ENCODE measurements at regions not wholly inside any gene's neighbourhood (a gene's known extent, or its start where the extent isn't known, plus 50 kb on each side); places are given as distances from the start of the nearest gene placed in this dataset.

GRCh38 chr10:53269482-53269881 lies 496.9 kb upstream of the MBL2 start:
- no peak overlapping the region for H3K27ac ChIP-seq (ENCODE audit: low read length in 2 of 2)
- Mint-ChIP-seq H3K4me1 (no peaks in the 10 kb centered on the region), H3K9me3 (ENCODE audit: insufficient read depth) (peaks cover 2% of the 10 kb centered on the region), H3K27ac (no peak overlapping the region), H3K27me3 (no peaks in the 10 kb centered on the region), H3K4me3 (no peak overlapping the region)
- H4K20me1 ChIP-seq (ENCODE audit: control insufficient read depth, insufficient read depth, low read length, poor library complexity, severe bottlenecking): no peaks in the 10 kb centered on the region
- no peaks in the 10 kb centered on the region for H3K27me3 ChIP-seq (replicated peaks in 1 of 4; ENCODE audit: control extremely low read depth in 1 of 4, control insufficient read depth in 3 of 4, insufficient read depth in 4 of 4, low read length in 3 of 4)
- WGBS (ENCODE audit: insufficient coverage): no CpG with 5 or more reads among the region's 2 CpGs
- no peak overlapping the region for H3K4me2 ChIP-seq (replicated peaks; ENCODE audit: low read depth, low read length, poor library complexity, severe bottlenecking)
- no peak for DNase-seq
- intact Hi-C loops (cut with micrococcal nuclease): no loop called here
- H3K4me1 ChIP-seq (ENCODE audit: control insufficient read depth in 2 of 2, insufficient read depth in 2 of 2, low read length in 2 of 2): no peaks in the 10 kb centered on the region
- no peak for TF ChIP-seq CTCF (IDR thresholded peaks at IDR 0.05)
- no peak for TF ChIP-seq EZH2 (IDR thresholded peaks at IDR 0.05; ENCODE audit: borderline replicate concordance, insufficient read depth, low read depth, low read length, poor library complexity, severe bottlenecking)
- no peak overlapping the region for H3K9ac ChIP-seq (ENCODE audit: low read length)
- H2AFZ ChIP-seq (ENCODE audit: insufficient read depth, low read depth, low read length, poor library complexity, severe bottlenecking): no peak overlapping the region
- no peaks in the 10 kb centered on the region for H3K36me3 ChIP-seq (replicated peaks in 1 of 2; ENCODE audit: control extremely low read depth in 1 of 2, control insufficient read depth in 1 of 2, extremely low read depth in 1 of 2, insufficient read depth in 2 of 2, low read length in 1 of 2)
- H3K79me2 ChIP-seq (ENCODE audit: control insufficient read depth, insufficient read depth, low read length): no peaks in the 10 kb centered on the region
- ATAC-seq (ENCODE audit: low read depth): no peak
- POLR2A ChIA-PET: no interaction called here
- no peak overlapping the region for H3K4me3 ChIP-seq (ENCODE audit: control extremely low read depth in 1 of 5, extremely low read depth in 1 of 5, insufficient read depth in 1 of 5, low read depth in 2 of 5, low read length in 4 of 5)
- peaks cover 0 to 2% (median 0%) of the 10 kb centered on the region in 3 donors for H3K9me3 ChIP-seq (ENCODE audit: control extremely low read depth in 1 of 3, control insufficient read depth in 2 of 3, insufficient read depth in 1 of 3, low read length in 2 of 3)
- CTCF ChIA-PET: no interaction called here

- ChIA-PET CTCF (no interaction called here), POLR2A (no interaction called here)
- no peaks in the 10 kb centered on the region for H3K27me3 ChIP-seq (replicated peaks in 1 of 4; ENCODE audit: control extremely low read depth in 1 of 4, control insufficient read depth in 3 of 4, insufficient read depth in 4 of 4, low read length in 3 of 4)
- no peaks in the 10 kb centered on the region for H3K79me2 ChIP-seq (ENCODE audit: control insufficient read depth, insufficient read depth, low read length)
- H3K9ac ChIP-seq (ENCODE audit: low read length): no peak overlapping the region
- Mint-ChIP-seq H3K27ac (no peak overlapping the region), H3K9me3 (ENCODE audit: insufficient read depth) (peaks cover 5% of the 10 kb centered on the region), H3K27me3 (no peaks in the 10 kb centered on the region), H3K4me1 (no peaks in the 10 kb centered on the region), H3K4me3 (no peak overlapping the region)
- H2AFZ ChIP-seq (ENCODE audit: insufficient read depth, low read depth, low read length, poor library complexity, severe bottlenecking): no peak overlapping the region
- H3K4me1 ChIP-seq (ENCODE audit: control insufficient read depth in 2 of 2, insufficient read depth in 2 of 2, low read length in 2 of 2): no peaks in the 10 kb centered on the region
- no peak overlapping the region for H3K4me2 ChIP-seq (replicated peaks; ENCODE audit: low read depth, low read length, poor library complexity, severe bottlenecking)
- peaks cover 0 to 3% (median 0%) of the 10 kb centered on the region in 3 donors for H3K9me3 ChIP-seq (ENCODE audit: control extremely low read depth in 1 of 3, control insufficient read depth in 2 of 3, insufficient read depth in 1 of 3, low read length in 2 of 3)
- H3K36me3 ChIP-seq (replicated peaks in 1 of 2; ENCODE audit: control extremely low read depth in 1 of 2, control insufficient read depth in 1 of 2, extremely low read depth in 1 of 2, insufficient read depth in 2 of 2, low read length in 1 of 2): no peaks in the 10 kb centered on the region
- no CpG with 5 or more reads among the region's 1 CpG for WGBS (ENCODE audit: insufficient coverage)
- no peaks in the 10 kb centered on the region for H4K20me1 ChIP-seq (ENCODE audit: control insufficient read depth, insufficient read depth, low read length, poor library complexity, severe bottlenecking)
- ATAC-seq (ENCODE audit: low read depth) (no peak), DNase-seq (no peak)
- intact Hi-C loops (cut with micrococcal nuclease): no loop called here
- no peak overlapping the region for H3K4me3 ChIP-seq (ENCODE audit: control extremely low read depth in 1 of 5, extremely low read depth in 1 of 5, insufficient read depth in 1 of 5, low read depth in 2 of 5, low read length in 4 of 5)
- no peak overlapping the region for H3K27ac ChIP-seq (ENCODE audit: low read length in 2 of 2)
- no peak for TF ChIP-seq CTCF (IDR thresholded peaks at IDR 0.05)
- no peak for TF ChIP-seq EZH2 (IDR thresholded peaks at IDR 0.05; ENCODE audit: borderline replicate concordance, insufficient read depth, low read depth, low read length, poor library complexity, severe bottlenecking)
These were observed 487.6 kb upstream of the MBL2 start for GRCh38 chr10:53260213-53260612.

All from B cell (primary cell).